OCI-LY1 (cell line): ENCODE measurements at regions not wholly inside any gene's neighbourhood (a gene's known extent, or its start where the extent isn't known, plus 50 kb on each side); places are given as distances from the start of the nearest gene placed in this dataset.

Experiments used
- H2AFZ ChIP-seq: fragments of 200-600 bp; sonication (generic), shearing (Covaris generic); 2 replicates; pipeline ENCODE4 v1.6.0; 2014; ENCODE audit warnings: antibody characterized with exemption, mild to moderate bottlenecking, low read length
- H3F3A ChIP-seq: fragments of 200-600 bp; sonication (generic), shearing (Covaris generic); 2 replicates; pipeline ENCODE4 v1.6.0; 2014; ENCODE audit warnings: mild to moderate bottlenecking, antibody characterized with exemption, low read length, moderate library complexity; ENCODE audit not compliant: insufficient read depth
- H3K27ac ChIP-seq: fragments of 200-600 bp; sonication (generic); 2 replicates; pipeline ENCODE4 v1.5.1; 2014; ENCODE audit warnings: low read length, mixed run types, mild to moderate bottlenecking, low read depth; ENCODE audit not compliant: poor library complexity, severe bottlenecking
- H3K27me3 ChIP-seq: fragments of 200-600 bp; sonication (generic); 2 replicates; pipeline ENCODE4 v1.6.0; 2014; ENCODE audit warnings: antibody characterized with exemption, mild to moderate bottlenecking, low read length, moderate library complexity; ENCODE audit not compliant: insufficient read depth
- H3K36me3 ChIP-seq: fragments of 200-600 bp; sonication (generic); 2 replicates; pipeline ENCODE4 v1.6.1; 2014; ENCODE audit warnings: mild to moderate bottlenecking, antibody characterized with exemption, low read length, moderate library complexity, mixed read lengths; ENCODE audit not compliant: insufficient read depth
- H3K4me1 ChIP-seq: fragments of 200-600 bp; sonication (generic); 2 replicates; pipeline ENCODE4 v1.5.1; 2014; ENCODE audit warnings: mild to moderate bottlenecking, low read length, moderate library complexity; ENCODE audit not compliant: insufficient read depth, severe bottlenecking
- H3K4me2 ChIP-seq: fragments of 200-600 bp; sonication (generic), shearing (Covaris generic); 2 replicates; pipeline ENCODE4 v1.6.1; 2014; ENCODE audit warnings: low read length
- H3K4me3 ChIP-seq: fragments of 200-600 bp; sonication (generic); 2 replicates; pipeline ENCODE4 v1.5.1; 2014; ENCODE audit warnings: low read length, low read depth, mild to moderate bottlenecking, mixed read lengths; ENCODE audit not compliant: poor library complexity, severe bottlenecking
- H3K79me2 ChIP-seq: fragments of 200-600 bp; shearing (Covaris generic); 2 replicates; pipeline ENCODE4 v1.6.1; 2016; ENCODE audit warnings: mixed run types, low read length, mixed read lengths; ENCODE audit not compliant: insufficient read depth
- H3K9ac ChIP-seq: fragments of 200-600 bp; sonication (generic), shearing (Covaris generic); 2 replicates; pipeline ENCODE4 v1.6.1; 2014; ENCODE audit warnings: mild to moderate bottlenecking, low read length, mixed read lengths
- H3K9me2 ChIP-seq: fragments of 200-600 bp; sonication (generic), shearing (Covaris generic); 2 replicates; pipeline ENCODE4 v1.6.1; 2014; ENCODE audit warnings: low read depth, mild to moderate bottlenecking, low read length, mixed read lengths
- H3K9me3 ChIP-seq: fragments of 200-600 bp; shearing (Covaris generic); 2 replicates; pipeline ENCODE4 v1.6.1; 2014; ENCODE audit warnings: low read length, mixed read lengths
- H4K20me1 ChIP-seq: fragments of 200-600 bp; sonication (generic), shearing (Covaris generic); 2 replicates; pipeline ENCODE4 v1.6.0; 2016; ENCODE audit warnings: mild to moderate bottlenecking, low read length; ENCODE audit not compliant: insufficient read depth
- EZH2 ChIP-seq: fragments of 200-600 bp; sonication (generic), shearing (Covaris generic); IDR thresholded peaks from 2 replicates; pipeline ENCODE4 v1.8.0; 2017; ENCODE audit warnings: borderline replicate concordance, mixed run types, mild to moderate bottlenecking, antibody characterized with exemption, low read length, moderate library complexity, mixed read lengths
- TF ChIP-seq, protein P1 (sequence below): fragments of 200-600 bp; sonication (generic), shearing (Covaris generic); IDR thresholded peaks from 2 replicates; pipeline ENCODE4 v1.5.1; 2017; ENCODE audit warnings: mild to moderate bottlenecking, antibody characterized with exemption, low read length, moderate library complexity, mixed read lengths

DNA sequence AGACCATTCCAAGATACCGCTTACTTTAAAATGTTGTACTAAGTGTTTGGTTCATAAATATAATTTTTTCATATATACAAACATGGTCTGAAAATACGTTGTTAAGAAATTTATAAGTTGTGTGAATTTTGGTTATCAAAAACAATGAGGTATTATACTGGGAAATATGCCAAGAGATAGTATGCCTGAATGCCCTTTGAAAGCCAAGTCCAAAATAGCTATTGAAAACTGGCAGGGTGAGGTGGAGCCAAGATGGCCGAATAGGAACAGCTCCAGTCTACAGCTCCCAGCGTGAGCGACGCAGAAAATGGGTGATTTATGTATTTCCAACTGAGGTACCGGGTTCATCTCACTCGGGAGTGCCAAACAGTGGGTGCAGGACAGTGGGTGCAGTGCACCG is 533.5 kb downstream of the ZNF608 start:
- Histone ChIP-seq H3K4me1 (peaks cover 6% of the 10 kb centered on the region), H3F3A (no peaks in the 10 kb centered on the region), H3K36me3 (no peaks in the 10 kb centered on the region), H3K4me2 (no peak overlapping the region), H3K9me3 (no peaks in the 10 kb centered on the region), H3K27ac (no peak overlapping the region), H3K9me2 (no peaks in the 10 kb centered on the region), H3K79me2 (no peaks in the 10 kb centered on the region), H3K27me3 (no peaks in the 10 kb centered on the region), H4K20me1 (no peaks in the 10 kb centered on the region), H2AFZ (no peak overlapping the region), H3K4me3 (no peak overlapping the region), H3K9ac (no peak overlapping the region)
- TF ChIP-seq, protein P1, sequence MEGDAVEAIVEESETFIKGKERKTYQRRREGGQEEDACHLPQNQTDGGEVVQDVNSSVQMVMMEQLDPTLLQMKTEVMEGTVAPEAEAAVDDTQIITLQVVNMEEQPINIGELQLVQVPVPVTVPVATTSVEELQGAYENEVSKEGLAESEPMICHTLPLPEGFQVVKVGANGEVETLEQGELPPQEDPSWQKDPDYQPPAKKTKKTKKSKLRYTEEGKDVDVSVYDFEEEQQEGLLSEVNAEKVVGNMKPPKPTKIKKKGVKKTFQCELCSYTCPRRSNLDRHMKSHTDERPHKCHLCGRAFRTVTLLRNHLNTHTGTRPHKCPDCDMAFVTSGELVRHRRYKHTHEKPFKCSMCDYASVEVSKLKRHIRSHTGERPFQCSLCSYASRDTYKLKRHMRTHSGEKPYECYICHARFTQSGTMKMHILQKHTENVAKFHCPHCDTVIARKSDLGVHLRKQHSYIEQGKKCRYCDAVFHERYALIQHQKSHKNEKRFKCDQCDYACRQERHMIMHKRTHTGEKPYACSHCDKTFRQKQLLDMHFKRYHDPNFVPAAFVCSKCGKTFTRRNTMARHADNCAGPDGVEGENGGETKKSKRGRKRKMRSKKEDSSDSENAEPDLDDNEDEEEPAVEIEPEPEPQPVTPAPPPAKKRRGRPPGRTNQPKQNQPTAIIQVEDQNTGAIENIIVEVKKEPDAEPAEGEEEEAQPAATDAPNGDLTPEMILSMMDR = no peak
- no peak for TF ChIP-seq EZH2

DNA sequence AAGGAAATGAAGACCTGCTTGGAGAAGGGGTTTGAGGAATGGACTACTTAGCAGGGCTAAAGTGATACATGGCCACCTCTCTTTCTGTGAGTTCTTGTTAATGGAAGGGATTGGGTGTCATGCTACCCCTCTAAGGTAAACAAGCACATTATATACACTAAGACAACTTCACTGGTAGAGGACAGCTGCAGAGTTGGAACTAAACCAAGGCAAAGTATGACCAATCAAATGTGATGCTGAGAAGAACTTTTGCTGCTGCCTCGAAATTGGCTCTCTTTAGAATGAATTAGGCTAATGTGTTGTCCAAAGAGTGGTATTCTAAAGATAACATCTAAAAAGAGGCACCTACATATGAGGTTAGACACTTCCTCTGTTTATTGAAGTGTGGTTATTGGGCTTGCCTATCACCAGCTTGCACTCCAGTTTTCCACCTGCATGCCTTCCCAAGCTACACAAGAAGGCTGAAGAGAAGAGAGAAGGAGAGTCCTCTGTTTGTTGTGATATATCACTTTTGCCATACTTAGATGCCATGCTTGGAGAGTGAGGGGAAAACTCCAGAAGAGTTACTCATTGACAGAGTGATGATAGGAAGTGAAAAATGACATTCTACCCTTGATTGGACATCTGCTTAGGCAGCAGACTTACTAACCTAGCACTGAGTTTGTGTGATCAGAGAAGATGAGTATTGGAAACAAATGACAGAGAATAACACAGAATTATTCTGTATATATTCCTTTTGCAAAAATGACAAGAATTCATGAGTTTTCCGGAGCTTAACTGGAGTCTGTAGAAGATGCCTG is 536.1 kb downstream of the ZNF608 start:
- Histone ChIP-seq H3K4me1 (peaks cover 6% of the 10 kb centered on the region), H3F3A (no peaks in the 10 kb centered on the region), H3K9ac (no peak overlapping the region), H3K9me2 (no peaks in the 10 kb centered on the region), H3K9me3 (no peaks in the 10 kb centered on the region), H3K79me2 (no peaks in the 10 kb centered on the region), H2AFZ (no peak overlapping the region), H3K4me2 (no peak overlapping the region), H3K4me3 (no peak overlapping the region), H3K27ac (no peak overlapping the region), H4K20me1 (no peaks in the 10 kb centered on the region), H3K36me3 (no peaks in the 10 kb centered on the region), H3K27me3 (no peaks in the 10 kb centered on the region)
- no peak for TF ChIP-seq EZH2
- TF ChIP-seq, protein P1 = no peak

- Histone ChIP-seq H3K27me3 (no peaks in the 10 kb centered on the region), H3F3A (no peaks in the 10 kb centered on the region), H2AFZ (no peak overlapping the region), H3K9me2 (no peaks in the 10 kb centered on the region), H4K20me1 (no peaks in the 10 kb centered on the region), H3K4me1 (peaks cover 6% of the 10 kb centered on the region), H3K9ac (no peak overlapping the region), H3K9me3 (peaks cover 9% of the 10 kb centered on the region), H3K79me2 (no peaks in the 10 kb centered on the region), H3K4me2 (no peak overlapping the region), H3K4me3 (no peak overlapping the region), H3K27ac (no peak overlapping the region), H3K36me3 (no peaks in the 10 kb centered on the region)
- TF ChIP-seq EZH2 = no peak
- TF ChIP-seq, protein P1 = no peak
Observed at GRCh38 chr5:124207118-124207517, 539.3 kb downstream of the ZNF608 start.
